ENCODE measurements at regions not wholly inside any gene's neighbourhood (a gene's known extent, or its start where the extent isn't known, plus 50 kb on each side); places are given as distances from the start of the nearest gene placed in this dataset.

DNA sequence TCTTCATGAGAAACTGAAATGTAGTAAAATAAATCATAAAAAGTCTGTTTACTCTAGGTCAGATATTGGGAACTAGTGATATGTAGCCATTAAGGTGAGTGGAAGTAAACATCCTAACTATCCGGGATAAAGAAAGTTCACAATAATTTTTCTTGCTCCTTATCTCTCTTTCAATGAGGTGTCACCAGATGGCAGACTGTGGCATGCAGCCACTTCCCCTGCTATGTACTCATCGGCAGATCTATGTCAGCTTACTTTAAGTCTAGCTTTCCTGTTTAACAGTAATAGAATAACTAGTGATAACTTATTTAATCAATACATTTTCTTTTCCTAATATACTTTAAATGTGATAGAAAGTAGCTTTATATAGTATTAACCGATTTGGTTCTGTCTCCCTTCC is 181.9 kb downstream of the NDFIP2 start:
- Mint-ChIP-seq H3K27ac (no peak overlapping the region), H3K9me3 (no peaks in the 10 kb centered on the region), H3K36me3 (ENCODE audit: low read depth) (no peaks in the 10 kb centered on the region), H3K4me1 (ENCODE audit: low read depth) (no peaks in the 10 kb centered on the region), H3K4me3 (no peak overlapping the region), H3K27me3 (ENCODE audit: insufficient read depth) (peaks cover 13% of the 10 kb centered on the region)
- no peak for DNase-seq (ENCODE audit: low spot score)
- intact Hi-C loops (cut with micrococcal nuclease), result no loop called here

DNA sequence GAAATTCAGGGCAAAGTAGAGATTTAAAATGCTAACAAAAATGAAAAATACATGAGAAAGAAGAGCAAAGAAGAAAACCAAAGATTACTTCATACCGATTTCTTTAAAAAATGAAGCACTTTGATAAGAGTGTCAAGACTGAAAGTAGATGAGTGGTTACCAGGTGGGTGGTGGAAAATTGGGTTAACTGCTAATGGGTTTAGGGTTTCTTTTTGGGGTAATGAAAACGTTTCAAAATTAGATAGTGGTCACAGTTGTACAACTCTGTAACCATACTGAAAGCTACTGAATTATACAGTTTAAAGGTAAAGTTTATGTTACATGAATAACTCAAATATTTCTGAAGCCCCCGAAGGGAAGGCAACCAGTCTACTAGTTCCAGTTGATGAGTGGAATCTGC is 179.4 kb downstream of the NDFIP2 start:
- Mint-ChIP-seq H3K4me1 (ENCODE audit: low read depth) (no peaks in the 10 kb centered on the region), H3K4me3 (no peak overlapping the region), H3K9me3 (no peaks in the 10 kb centered on the region), H3K27ac (no peak overlapping the region), H3K36me3 (ENCODE audit: low read depth) (no peaks in the 10 kb centered on the region), H3K27me3 (ENCODE audit: insufficient read depth) (peaks cover 14% of the 10 kb centered on the region)
- intact Hi-C loops (cut with micrococcal nuclease), result no loop called here
- DNase-seq (ENCODE audit: low spot score), result no peak

DNA sequence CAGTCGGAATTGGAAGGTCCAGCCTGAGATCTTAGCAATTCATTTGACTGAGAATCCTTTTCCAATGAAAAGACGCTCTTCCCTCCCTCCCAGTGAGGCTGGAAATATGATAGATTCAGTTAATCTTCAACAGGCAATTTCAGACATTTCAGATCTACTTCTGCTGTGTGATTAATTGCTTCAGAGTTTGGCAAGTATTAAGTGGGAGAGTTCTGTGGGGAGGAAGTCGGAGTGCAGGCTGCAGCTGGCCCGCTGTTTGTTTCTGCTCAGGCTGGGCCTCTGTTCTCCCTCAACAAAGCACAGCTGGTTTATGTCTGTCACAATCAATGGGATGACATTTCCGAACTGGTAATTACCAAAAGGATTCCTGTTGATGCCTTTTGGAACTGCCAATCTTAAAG is 178.2 kb downstream of the NDFIP2 start:
- Mint-ChIP-seq H3K9me3 (no peaks in the 10 kb centered on the region), H3K27ac (no peak overlapping the region), H3K27me3 (ENCODE audit: insufficient read depth) (peaks cover 16% of the 10 kb centered on the region), H3K4me1 (ENCODE audit: low read depth) (no peaks in the 10 kb centered on the region), H3K36me3 (ENCODE audit: low read depth) (no peaks in the 10 kb centered on the region), H3K4me3 (no peak overlapping the region)
- intact Hi-C loops (cut with micrococcal nuclease), result no loop called here
- no peak for DNase-seq (ENCODE audit: low spot score)

GRCh38 chr13:79658333-79658975 is 177.5 kb downstream of the NDFIP2 start:
- no peak overlapping the region for H3K27ac Mint-ChIP-seq
- H3K4me1 Mint-ChIP-seq (ENCODE audit: low read depth), result no peaks in the 10 kb centered on the region
- H3K27me3 Mint-ChIP-seq (ENCODE audit: insufficient read depth), result peaks cover 17% of the 10 kb centered on the region
- no peaks in the 10 kb centered on the region for H3K36me3 Mint-ChIP-seq (ENCODE audit: low read depth)
- intact Hi-C loops (cut with micrococcal nuclease), result no loop called here
- DNase-seq (ENCODE audit: low spot score), result no peak
- no peak overlapping the region for H3K4me3 Mint-ChIP-seq
- no peaks in the 10 kb centered on the region for H3K9me3 Mint-ChIP-seq

DNA sequence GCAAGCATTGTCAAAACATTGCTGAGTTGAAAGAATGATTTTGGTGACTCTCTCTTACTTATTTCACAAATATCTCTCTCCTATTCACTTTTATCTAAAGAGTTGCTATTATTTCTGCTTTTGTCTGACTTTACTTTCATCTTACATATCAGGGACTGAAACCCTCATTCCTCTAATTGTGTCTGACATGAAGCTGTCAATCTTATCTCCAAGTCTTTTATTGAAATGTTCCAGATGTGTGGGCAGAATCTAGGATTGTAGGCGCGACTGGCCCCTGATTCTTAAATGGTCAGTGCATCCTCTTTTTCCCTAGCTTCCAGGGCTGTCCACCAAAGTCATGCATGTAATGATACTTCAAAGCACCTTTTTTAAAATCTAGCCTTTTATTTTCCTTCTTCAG is 174.6 kb downstream of the NDFIP2 start:
- H3K9me3 Mint-ChIP-seq, result no peaks in the 10 kb centered on the region
- H3K36me3 Mint-ChIP-seq (ENCODE audit: low read depth), result no peaks in the 10 kb centered on the region
- no peak overlapping the region for H3K4me3 Mint-ChIP-seq
- no peak overlapping the region for H3K27ac Mint-ChIP-seq
- no peaks in the 10 kb centered on the region for H3K4me1 Mint-ChIP-seq (ENCODE audit: low read depth)
- DNase-seq (ENCODE audit: low spot score), result no peak
- H3K27me3 Mint-ChIP-seq (ENCODE audit: insufficient read depth), result peaks cover 16% of the 10 kb centered on the region
- intact Hi-C loops (cut with micrococcal nuclease), result no loop called here

- H3K27me3 Mint-ChIP-seq (ENCODE audit: insufficient read depth), result peaks cover 14% of the 10 kb centered on the region
- no peaks in the 10 kb centered on the region for H3K4me1 Mint-ChIP-seq (ENCODE audit: low read depth)
- no peak overlapping the region for H3K27ac Mint-ChIP-seq
- intact Hi-C loops (cut with micrococcal nuclease), result no loop called here
- no peaks in the 10 kb centered on the region for H3K36me3 Mint-ChIP-seq (ENCODE audit: low read depth)
- H3K9me3 Mint-ChIP-seq, result no peaks in the 10 kb centered on the region
- no peak for DNase-seq (ENCODE audit: low spot score)
- H3K4me3 Mint-ChIP-seq, result no peak overlapping the region
These were observed 173.6 kb downstream of the NDFIP2 start for GRCh38 chr13:79654520-79654919.

DNA sequence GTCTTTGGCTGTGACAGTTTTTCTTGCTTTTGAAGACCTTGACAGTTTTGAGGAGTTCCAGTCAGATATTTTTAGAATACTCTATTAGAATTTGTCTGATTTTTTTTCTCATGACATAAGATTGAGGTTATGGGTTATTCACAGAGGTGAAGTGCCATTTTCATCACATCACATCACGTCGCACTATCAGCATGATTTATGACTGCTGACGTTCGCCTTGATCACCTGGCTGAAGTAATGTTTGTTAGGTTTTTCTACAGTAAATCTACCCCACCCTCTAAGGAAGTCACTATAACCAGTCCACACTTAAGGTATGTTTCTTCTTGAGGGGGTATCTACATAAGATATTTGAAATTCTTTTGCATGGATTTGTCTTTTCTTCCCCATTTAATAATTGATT is 169.7 kb downstream of the NDFIP2 start:
- no peak for DNase-seq (ENCODE audit: low spot score)
- intact Hi-C loops (cut with micrococcal nuclease), result no loop called here
- Mint-ChIP-seq H3K27ac (no peak overlapping the region), H3K4me1 (ENCODE audit: low read depth) (no peaks in the 10 kb centered on the region), H3K27me3 (ENCODE audit: insufficient read depth) (peaks cover 5% of the 10 kb centered on the region), H3K4me3 (no peak overlapping the region), H3K9me3 (no peaks in the 10 kb centered on the region), H3K36me3 (ENCODE audit: low read depth) (no peaks in the 10 kb centered on the region)

DNA sequence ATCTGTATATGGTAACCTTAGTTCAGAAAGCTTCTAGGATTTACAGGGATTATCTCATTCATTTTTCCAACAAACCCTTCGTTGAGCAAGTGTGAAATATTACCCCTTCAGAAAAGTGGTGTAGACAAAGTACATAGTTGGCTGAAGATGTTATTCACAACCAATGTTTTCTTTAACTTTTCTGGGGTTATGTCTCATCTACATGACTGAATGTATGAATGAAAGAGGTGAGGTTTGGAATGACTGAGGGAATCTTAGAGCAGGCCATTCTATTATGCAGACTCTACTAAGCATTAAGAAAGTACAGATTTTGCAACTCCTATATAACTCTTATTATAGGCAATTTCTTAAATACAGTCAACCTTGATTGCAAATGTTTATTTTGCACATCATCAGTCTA is 167.2 kb downstream of the NDFIP2 start:
- DNase-seq (ENCODE audit: low spot score), result no peak
- Mint-ChIP-seq H3K27me3 (ENCODE audit: insufficient read depth) (peaks cover 9% of the 10 kb centered on the region), H3K36me3 (ENCODE audit: low read depth) (no peaks in the 10 kb centered on the region), H3K4me1 (ENCODE audit: low read depth) (no peaks in the 10 kb centered on the region), H3K4me3 (no peak overlapping the region), H3K27ac (no peak overlapping the region), H3K9me3 (no peaks in the 10 kb centered on the region)
- intact Hi-C loops (cut with micrococcal nuclease), result no loop called here

- no peaks in the 10 kb centered on the region for H3K4me1 Mint-ChIP-seq (ENCODE audit: low read depth)
- H3K4me3 Mint-ChIP-seq, result no peak overlapping the region
- peaks cover 9% of the 10 kb centered on the region for H3K27me3 Mint-ChIP-seq (ENCODE audit: insufficient read depth)
- DNase-seq (ENCODE audit: low spot score), result no peak
- H3K27ac Mint-ChIP-seq, result no peak overlapping the region
- no peaks in the 10 kb centered on the region for H3K9me3 Mint-ChIP-seq
- no peaks in the 10 kb centered on the region for H3K36me3 Mint-ChIP-seq (ENCODE audit: low read depth)
- intact Hi-C loops (cut with micrococcal nuclease), result no loop called here
These were observed 166.6 kb downstream of the NDFIP2 start for GRCh38 chr13:79647533-79647932.

DNA sequence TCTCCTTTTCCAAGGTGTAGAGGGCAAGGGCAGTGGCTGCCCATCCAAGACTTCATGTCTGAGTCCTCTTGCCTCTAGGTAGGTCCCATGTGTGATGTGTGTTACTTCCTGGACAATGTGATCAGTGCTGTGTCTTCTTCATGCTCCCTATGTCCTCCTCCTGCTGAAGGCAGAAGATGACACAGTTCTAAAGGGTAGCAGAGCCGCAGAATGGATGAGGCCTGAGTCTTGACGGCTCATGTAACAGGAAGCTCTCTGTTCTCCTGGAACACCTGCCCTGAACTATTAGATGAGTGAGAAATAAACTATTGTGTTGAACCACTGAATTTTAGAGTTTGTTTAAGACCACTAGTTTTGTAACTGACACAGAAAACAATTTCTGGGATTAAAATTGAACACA is 165.9 kb downstream of the NDFIP2 start:
- Mint-ChIP-seq H3K27ac (no peak overlapping the region), H3K9me3 (no peaks in the 10 kb centered on the region), H3K4me3 (no peak overlapping the region), H3K4me1 (ENCODE audit: low read depth) (no peaks in the 10 kb centered on the region), H3K27me3 (ENCODE audit: insufficient read depth) (peaks cover 11% of the 10 kb centered on the region), H3K36me3 (ENCODE audit: low read depth) (no peaks in the 10 kb centered on the region)
- intact Hi-C loops (cut with micrococcal nuclease), result no loop called here
- no peak for DNase-seq (ENCODE audit: low spot score)

DNA sequence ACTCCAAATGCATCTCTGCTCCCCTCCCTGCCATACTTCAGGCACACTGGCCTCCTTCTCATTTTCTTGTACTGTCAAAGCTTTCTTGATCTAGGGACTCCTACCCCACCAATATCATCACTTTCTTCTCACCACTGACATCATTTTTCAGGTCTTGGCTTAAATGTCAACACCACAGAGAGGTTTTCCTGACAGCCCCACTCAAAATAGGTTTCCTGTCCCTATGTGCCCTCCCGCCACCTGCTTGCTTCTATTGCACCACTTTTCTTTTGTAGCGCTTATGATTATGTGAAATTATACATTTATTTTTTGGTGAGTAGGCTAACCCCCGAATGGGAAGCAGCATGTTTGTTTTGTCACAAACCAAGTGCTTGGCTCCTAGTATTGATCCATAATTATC is 164.6 kb downstream of the NDFIP2 start:
- H3K36me3 Mint-ChIP-seq (ENCODE audit: low read depth), result no peaks in the 10 kb centered on the region
- DNase-seq (ENCODE audit: low spot score), result no peak
- intact Hi-C loops (cut with micrococcal nuclease), result no loop called here
- H3K27ac Mint-ChIP-seq, result no peak overlapping the region
- no peaks in the 10 kb centered on the region for H3K9me3 Mint-ChIP-seq
- no peak overlapping the region for H3K4me3 Mint-ChIP-seq
- no peaks in the 10 kb centered on the region for H3K4me1 Mint-ChIP-seq (ENCODE audit: low read depth)
- H3K27me3 Mint-ChIP-seq (ENCODE audit: insufficient read depth), result peaks cover 13% of the 10 kb centered on the region

- no peaks in the 10 kb centered on the region for H3K4me1 Mint-ChIP-seq (ENCODE audit: low read depth)
- no peak overlapping the region for H3K27ac Mint-ChIP-seq
- intact Hi-C loops (cut with micrococcal nuclease), result no loop called here
- peaks cover 20% of the 10 kb centered on the region for H3K27me3 Mint-ChIP-seq (ENCODE audit: insufficient read depth)
- H3K4me3 Mint-ChIP-seq, result no peak overlapping the region
- no peak for DNase-seq (ENCODE audit: low spot score)
- no peaks in the 10 kb centered on the region for H3K36me3 Mint-ChIP-seq (ENCODE audit: low read depth)
- H3K9me3 Mint-ChIP-seq, result no peaks in the 10 kb centered on the region
These were observed 161.6 kb downstream of the NDFIP2 start for GRCh38 chr13:79642596-79642995.

GRCh38 chr13:79637133-79637763 is 156.3 kb downstream of the NDFIP2 start:
- H3K27ac Mint-ChIP-seq, result no peak overlapping the region
- H3K4me1 Mint-ChIP-seq (ENCODE audit: low read depth), result no peaks in the 10 kb centered on the region
- no peaks in the 10 kb centered on the region for H3K36me3 Mint-ChIP-seq (ENCODE audit: low read depth)

More at GRCh38 chr13:79637133-79637763, 156.3 kb downstream of the NDFIP2 start:
- Mint-ChIP-seq H3K27me3 (ENCODE audit: insufficient read depth) (peaks cover 18% of the 10 kb centered on the region), H3K4me3 (no peak overlapping the region), H3K9me3 (no peaks in the 10 kb centered on the region)
- DNase-seq (ENCODE audit: low spot score), result no peak
- intact Hi-C loops (cut with micrococcal nuclease), result no loop called here

Data from activated T-helper 1 cell treated with anti-CD3 and anti-CD28 coated beads, Interleukin-12 subunit alpha, Interleukin-12 subunit beta, Interleukin-2, Interleukin-4 antibody, amounts not matched to agents 30 ng/mL and 10 ng/mL and 1 ng/mL, durations not matched to agents 14 hours and 24 hours and 36 hours (primary cell).